SK-N-SH (cell line): ENCODE measurements at regions not wholly inside any gene's neighbourhood (a gene's known extent, or its start where the extent isn't known, plus 50 kb on each side); places are given as distances from the start of the nearest gene placed in this dataset.

ENCODE experiments used
- CTCF ChIA-PET: fragments of 300-600, 350-600 bp; formaldehyde crosslinking; extraction: SDS; loops from one replicate; lab custom pipeline; 2021; lab: Yijun Ruan, JAX
- POLR2A ChIA-PET: fragments of 350-600 bp; sonication (Branson Sonifier 250); formaldehyde crosslinking; extraction: SDS; loops from one replicate; lab custom pipeline; 2020; ENCODE audit warnings: antibody characterized with exemption, inconsistent platforms; lab: Yijun Ruan, JAX
- DNase-seq: peaks from one replicate; pipeline ENCODE4 v3.0.0; 2012
- H2AFZ ChIP-seq: fragments of 200-600 bp; sonication (generic); 2 replicates; pipeline ENCODE4 v1.8.1; 2016; ENCODE audit warnings: antibody characterized with exemption, mild to moderate bottlenecking, low read depth
- H3F3A ChIP-seq: fragments of 200-600 bp; sonication (generic); replicated peaks from 2 replicates; pipeline ENCODE3; 2016; ENCODE audit warnings: antibody characterized with exemption, mild to moderate bottlenecking; ENCODE audit not compliant: insufficient read depth
- H3K27ac ChIP-seq, 2 experiments: fragments of 200-500 bp in 1 of 2; fragments of 200-600 bp in 1 of 2; sonication (Bioruptor generic) in 1 of 2; sonication (generic), shearing (Covaris generic) in 1 of 2; 2 replicates each; pipeline versions ENCODE4 v1.5.1 to v1.6.1; 2014 to 2016; ENCODE audit warnings: low read depth in 2 of 2, inconsistent platforms in 1 of 2, low read length in 1 of 2, mild to moderate bottlenecking in 1 of 2, mixed read lengths in 1 of 2
- H3K27me3 ChIP-seq: fragments of 200-600 bp; sonication (generic), shearing (Covaris generic); 2 replicates; pipeline ENCODE4 v1.6.1; 2016; ENCODE audit warnings: mixed run types; ENCODE audit not compliant: insufficient read depth
- H3K36me3 ChIP-seq, 2 experiments: fragments of 200-500 bp in 1 of 2; fragments of 200-600 bp in 1 of 2; sonication (Bioruptor generic) in 1 of 2; sonication (generic) in 1 of 2; replicated peaks in 1 of 2; 2 replicates each; pipeline versions ENCODE3 to v1.5.1; 2014 to 2016; ENCODE audit warnings: low read length in 1 of 2, mild to moderate bottlenecking in 1 of 2; ENCODE audit not compliant: insufficient read depth in 2 of 2, control insufficient read depth in 1 of 2
- H3K4me1 ChIP-seq, 2 experiments: fragments of 200-500 bp in 1 of 2; fragments of 200-600 bp in 1 of 2; sonication (Bioruptor generic) in 1 of 2; sonication (generic), shearing (Covaris generic) in 1 of 2; 2 replicates each; pipeline versions ENCODE4 v1.5.1 to v1.6.1; 2014 to 2016; ENCODE audit warnings: low read depth in 1 of 2, low read length in 1 of 2, mixed run types in 1 of 2; ENCODE audit not compliant: insufficient read depth in 2 of 2, control insufficient read depth in 1 of 2
- H3K4me2 ChIP-seq: fragments of 200-600 bp; sonication (generic), shearing (Covaris generic); 2 replicates; pipeline ENCODE4 v1.6.1; 2017; ENCODE audit warnings: mixed run types
- H3K4me3 ChIP-seq, 2 experiments: fragments of 200-500 bp in 1 of 2; fragments of 200-600 bp in 1 of 2; sonication (Bioruptor generic) in 1 of 2; sonication (generic), shearing (Covaris generic) in 1 of 2; 2 replicates each; pipeline versions ENCODE4 v1.5.1 to v1.8.1; 2014 to 2016; ENCODE audit warnings: low read depth in 2 of 2, inconsistent platforms in 1 of 2, low read length in 1 of 2, mild to moderate bottlenecking in 1 of 2, mixed read lengths in 1 of 2, moderate library complexity in 1 of 2
- H3K79me2 ChIP-seq: fragments of 200-600 bp; sonication (generic); 2 replicates; pipeline ENCODE4 v1.8.1; 2017; ENCODE audit warnings: mild to moderate bottlenecking; ENCODE audit not compliant: insufficient read depth
- H3K9ac ChIP-seq: fragments of 200-600 bp; sonication (generic); 2 replicates; pipeline ENCODE4 v1.6.1; 2017; ENCODE audit warnings: mixed run types
- H3K9me2 ChIP-seq: fragments of 200-600 bp; sonication (generic); 2 replicates; pipeline ENCODE4 v1.6.1; 2017; ENCODE audit warnings: mixed run types
- H3K9me3 ChIP-seq: fragments of 200-600 bp; sonication (generic); 2 replicates; pipeline ENCODE4 v1.6.1; 2017; ENCODE audit warnings: mixed run types, mild to moderate bottlenecking, moderate library complexity
- H4K20me1 ChIP-seq: fragments of 200-600 bp; sonication (generic); 2 replicates; pipeline ENCODE4 v1.6.1; 2017; ENCODE audit warnings: mild to moderate bottlenecking, mixed run types; ENCODE audit not compliant: insufficient read depth
- CHD2 ChIP-seq: fragments of 150-350 bp; IDR thresholded peaks from 2 replicates; pipeline ENCODE4 v1.6.1; 2018; ENCODE audit warnings: low read length; ENCODE audit not compliant: partially characterized antibody
- EP300 ChIP-seq, 2 experiments: IDR thresholded peaks; 2 replicates each; pipeline versions ENCODE4 v1.4.0 to v1.6.1; 2012; ENCODE audit warnings: borderline replicate concordance in 1 of 2, low read depth in 1 of 2, low read length in 1 of 2
- FOSL2 ChIP-seq: IDR thresholded peaks from 2 replicates; pipeline ENCODE4 v1.4.0; 2012; ENCODE audit warnings: low read depth, mild to moderate bottlenecking, moderate library complexity, borderline replicate concordance
- FOXM1 ChIP-seq: IDR thresholded peaks from 2 replicates; pipeline ENCODE4 v1.4.0; 2012; ENCODE audit warnings: low read depth, mild to moderate bottlenecking
- GABPA ChIP-seq: IDR thresholded peaks from 2 replicates; pipeline ENCODE4 v1.4.0; 2012; ENCODE audit warnings: low read depth, mild to moderate bottlenecking
- GATA2 ChIP-seq: sonication (generic); formaldehyde crosslinking; IDR thresholded peaks from 2 replicates; pipeline ENCODE4 v1.5.0; 2020; ENCODE audit warnings: mild to moderate bottlenecking, missing genetic modification reagents
- IRF3 ChIP-seq: fragments of 150-350 bp; IDR thresholded peaks from 2 replicates; pipeline ENCODE4 v1.6.1; 2016; ENCODE audit warnings: mild to moderate bottlenecking, low read depth, low read length
- JUND ChIP-seq: IDR thresholded peaks from 2 replicates; pipeline ENCODE4 v1.4.0; 2012
- MEF2A ChIP-seq: IDR thresholded peaks from 2 replicates; pipeline ENCODE4 v1.4.0; 2012; ENCODE audit warnings: low read depth, borderline replicate concordance
- PBX3 ChIP-seq: IDR thresholded peaks from 2 replicates; pipeline ENCODE4; 2012
- REST ChIP-seq: IDR thresholded peaks from 2 replicates; pipeline ENCODE4 v1.6.1; 2012; ENCODE audit warnings: mild to moderate bottlenecking, low read depth, low read length, moderate library complexity
- RXRA ChIP-seq: IDR thresholded peaks from 2 replicates; pipeline ENCODE4 v1.4.0; 2012; ENCODE audit warnings: low read depth, mild to moderate bottlenecking, borderline replicate concordance
- TAF1 ChIP-seq: IDR thresholded peaks from 2 replicates; pipeline ENCODE4 v1.6.1; 2012; ENCODE audit warnings: low read depth, mild to moderate bottlenecking, low read length, moderate library complexity, borderline replicate concordance
- TCF12 ChIP-seq: IDR thresholded peaks from 2 replicates; pipeline ENCODE4 v1.4.0; 2012
- USF2 ChIP-seq: fragments of 150-350 bp; IDR thresholded peaks from 2 replicates; pipeline ENCODE4 v1.6.1; 2017; ENCODE audit warnings: antibody characterized with exemption, low read length, low read depth, borderline replicate concordance
- YY1 ChIP-seq: IDR thresholded peaks from 2 replicates; pipeline ENCODE4 v1.4.0; 2012; ENCODE audit warnings: low read depth, mild to moderate bottlenecking
- whole genome bisulfite sequencing: methylation state at CpG from one replicate; pipeline ENCODE4 v1.1.6; 2017; ENCODE audit warnings: low lambda C conversion rate; 5-methylcytosine and 5-hydroxymethylcytosine counted together

GRCh38 chr7:10070899-10071298, 902.8 kb upstream of the PHF14 start:
- Histone ChIP-seq H3K9me3 (peaks cover 12% of the 10 kb centered on the region), H4K20me1 (no peaks in the 10 kb centered on the region), H3K9me2 (0 out of 2 replicates have a peak, but pooled peaks cover 7% of the 10 kb centered on the region), H3K79me2 (no peaks in the 10 kb centered on the region), H3F3A (no peaks in the 10 kb centered on the region), H3K36me3 (no peaks in the 10 kb centered on the region), H3K4me1 (peaks cover 0 to 3% of the 10 kb centered on the region in 2 experiments; a peak in 1 of 4 replicates)
- ChIA-PET CTCF (no interaction called here), POLR2A (no interaction called here)
- no peak for DNase-seq
- peak; percentile 53 for TF ChIP-seq GATA2
- no peak for TF ChIP-seq GABPA
- TF ChIP-seq, all 33 proteins: peak for 1
- Histone ChIP-seq H2AFZ (no peak overlapping the region), H3K9ac (no peak overlapping the region), H3K27me3 (no peaks in the 10 kb centered on the region), H3K27ac (peak overlapping the region in 1 of 2 experiments; percentile 75; a peak in 2 of 4 replicates), H3K4me3 (no peak overlapping the region), H3K4me2 (no peak overlapping the region)

- H3K27ac ChIP-seq, result no peak overlapping the region
- no peaks in the 10 kb centered on the region for H3K27me3 ChIP-seq
- H3K36me3 ChIP-seq, result no peaks in the 10 kb centered on the region
- no peak for DNase-seq
- H3F3A ChIP-seq, result no peaks in the 10 kb centered on the region
- H3K4me2 ChIP-seq, result no peak overlapping the region
- H3K9ac ChIP-seq, result no peak overlapping the region
- H3K9me2 ChIP-seq, result 0 out of 2 replicates have a peak, but pooled peaks cover 3% of the 10 kb centered on the region
- H2AFZ ChIP-seq, result no peak overlapping the region
- POLR2A ChIA-PET, result no interaction called here
- H3K79me2 ChIP-seq, result no peaks in the 10 kb centered on the region
- 49% methylated on average over 3 of the region's 3 CpGs for WGBS
- no peak overlapping the region for H3K4me3 ChIP-seq
- no peaks in the 10 kb centered on the region; a peak in 1 of 4 replicates for H3K4me1 ChIP-seq
- CTCF ChIA-PET, result no interaction called here
- no peaks in the 10 kb centered on the region for H4K20me1 ChIP-seq
- peaks cover 8% of the 10 kb centered on the region for H3K9me3 ChIP-seq
- TF ChIP-seq PBX3 (no peak), FOSL2 (no peak), CHD2 (no peak), FOXM1 (no peak), TAF1 (no peak), JUND (no peak), USF2 (no peak)
Measured at GRCh38 chr7:10075866-10076265, 897.8 kb upstream of the PHF14 start.

GRCh38 chr7:10076660-10077300, 896.9 kb upstream of the PHF14 start:
- no peaks in the 10 kb centered on the region for H3K79me2 ChIP-seq
- no peaks in the 10 kb centered on the region for H3K27me3 ChIP-seq
- 33% methylated on average over 4 of the region's 4 CpGs for WGBS
- no peaks in the 10 kb centered on the region for H4K20me1 ChIP-seq
- no peaks in the 10 kb centered on the region for H3F3A ChIP-seq
- H3K9me2 ChIP-seq, result no peaks in the 10 kb centered on the region
- no peaks in the 10 kb centered on the region for H3K4me1 ChIP-seq
- POLR2A ChIA-PET, result no interaction called here
- CTCF ChIA-PET, result no interaction called here
- H3K4me2 ChIP-seq, result no peak overlapping the region
- no peak for DNase-seq
- H3K36me3 ChIP-seq, result no peaks in the 10 kb centered on the region
- H2AFZ ChIP-seq, result no peak overlapping the region
- peaks cover 5% of the 10 kb centered on the region; the same call in 1 of the 2 replicates for H3K9me3 ChIP-seq
- H3K27ac ChIP-seq, result no peak overlapping the region
- H3K9ac ChIP-seq, result no peak overlapping the region
- H3K4me3 ChIP-seq, result no peak overlapping the region
- no peak for TF ChIP-seq REST
- no peak for TF ChIP-seq EP300 (IDR thresholded peaks at IDR 0.05; ENCODE audit: borderline replicate concordance in 1 of 2, low read depth in 1 of 2, low read length in 1 of 2)
- TF ChIP-seq CHD2, result no peak
- no peak for TF ChIP-seq RXRA
- no peak for TF ChIP-seq TCF12
- TF ChIP-seq IRF3, result no peak
- no peak for TF ChIP-seq MEF2A
- TF ChIP-seq YY1, result no peak
